Urothelium cell line (cell line): ENCODE measurements at regions not wholly inside any gene's neighbourhood (a gene's known extent, or its start where the extent isn't known, plus 50 kb on each side); places are given as distances from the start of the nearest gene placed in this dataset.

ENCODE experiments used
- DNase-seq: peaks from one replicate; pipeline ENCODE4 v3.0.0; 2011; ENCODE audit warnings: low spot score, mixed read lengths
- FAIRE-seq: peaks from 2 replicates; lab custom pipeline; 2011; peaks lifted over from hg19 to GRCh38; lab: Jason Lieb, UNC

- peak; percentile 46 for FAIRE-seq
- DNase-seq, result no peak
Observed at GRCh38 chr2:10498525-10499274, 50.6 kb upstream of the ODC1 start.
